ENCODE measurements at regions not wholly inside any gene's neighbourhood (a gene's known extent, or its start where the extent isn't known, plus 50 kb on each side); places are given as distances from the start of the nearest gene placed in this dataset.
A peak's percentile ranks its signal among the peaks of the same experiment; 100 is the strongest.

- no peak for DNase-seq
These were observed 55.6 kb downstream of the RHOXF2B start for GRCh38 chrX:120021927-120022326.

- no peak for DNase-seq
These were observed 57.2 kb downstream of the RHOXF2B start for GRCh38 chrX:120020305-120020704.

GRCh38 chrX:120016068-120016441, 61.4 kb downstream of the RHOXF2B start:
- DNase-seq = no peak

GRCh38 chrX:120015145-120016067, 62.1 kb downstream of the RHOXF2B start:
- DNase-seq = no peak

GRCh38 chrX:120014354-120015130, 62.9 kb downstream of the RHOXF2B start:
- no peak for DNase-seq

- no peak for DNase-seq
These were observed 58.2 kb upstream of the NKAP start for GRCh38 chrX:120001787-120002186.

- no peak for DNase-seq
These were observed 57.1 kb upstream of the NKAP start for GRCh38 chrX:120000490-120001246.

- DNase-seq = no peak
These were observed 55.6 kb upstream of the NKAP start for GRCh38 chrX:119999087-119999634.

GRCh38 chrX:119997570-119997969, 54.0 kb upstream of the NKAP start:
- no peak for DNase-seq

- peak; percentile 10 for DNase-seq
These were observed 53.3 kb upstream of the NKAP start for GRCh38 chrX:119996600-119997524.

- DNase-seq = no peak
These were observed 52.5 kb upstream of the NKAP start for GRCh38 chrX:119996069-119996468.

Data from NCI-H2227 treated with DMSO at 0.1 percent for 48 hours (cell line).